ENCODE measurements at regions not wholly inside any gene's neighbourhood (a gene's known extent, or its start where the extent isn't known, plus 50 kb on each side); places are given as distances from the start of the nearest gene placed in this dataset.

DNA sequence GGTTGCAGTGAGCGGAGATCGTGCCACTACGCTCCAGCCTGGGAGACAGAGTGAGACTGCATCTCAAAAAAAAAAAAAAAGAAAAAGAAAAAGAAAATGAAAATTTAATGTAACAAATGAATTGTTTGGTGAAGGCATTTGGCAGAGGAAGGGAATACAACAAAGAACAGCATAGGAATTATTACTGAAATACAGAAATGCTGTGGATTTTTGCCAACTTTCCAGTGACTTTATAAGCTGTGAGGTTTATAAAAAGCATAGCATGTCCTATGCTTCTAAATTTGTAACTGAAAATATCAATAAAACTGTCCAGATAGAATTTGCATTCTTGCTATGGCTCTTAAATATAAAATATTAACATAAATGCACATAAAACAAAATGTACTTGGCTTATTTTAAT, 112.9 kb upstream of the IRS2 start:
- Mint-ChIP-seq H3K27me3 (peaks cover 8 to 13% of the 10 kb centered on the region in 2 donors), H3K27ac (no peak overlapping the region), H3K4me3 (no peak overlapping the region), H3K9me3 (no peaks in the 10 kb centered on the region), H3K4me1 (no peaks in the 10 kb centered on the region), H3K36me3 (no peaks in the 10 kb centered on the region)
- WGBS (ENCODE audit: insufficient coverage) = no CpG with 5 or more reads among the region's 3 CpGs
- Histone ChIP-seq H3K27me3 (replicated peaks in 1 of 2; ENCODE audit: control insufficient read depth in 2 of 2, extremely low read depth in 1 of 2, insufficient read depth in 2 of 2, low read length in 1 of 2) (no peaks in the 10 kb centered on the region), H3K27ac (ENCODE audit: low read length) (no peak overlapping the region), H3K4me1 (ENCODE audit: control insufficient read depth in 1 of 2, extremely low read depth in 1 of 2, insufficient read depth in 2 of 2, low read length in 2 of 2) (no peaks in the 10 kb centered on the region), H3K4me3 (ENCODE audit: control insufficient read depth in 1 of 2, extremely low read depth in 1 of 2, low read length in 1 of 2) (no peak overlapping the region), H3K36me3 (ENCODE audit: control insufficient read depth in 2 of 2, extremely low read depth in 1 of 2, insufficient read depth in 1 of 2, low read length in 1 of 2) (no peaks in the 10 kb centered on the region), H3K9me3 (no peaks in the 10 kb centered on the region)
- no peak for ATAC-seq (replicated peaks in 1 of 4)
- DNase-seq = no peak
- ChIA-PET CTCF (no interaction called here), POLR2A (no interaction called here)

GRCh38 chr13:109897988-109898624, 111.7 kb upstream of the IRS2 start:
- H3K27me3 Mint-ChIP-seq = peaks cover 8 to 13% of the 10 kb centered on the region in 2 donors
- no peaks in the 10 kb centered on the region for H3K9me3 ChIP-seq
- no peaks in the 10 kb centered on the region for H3K9me3 Mint-ChIP-seq
- ATAC-seq (replicated peaks in 1 of 4) (no peak), DNase-seq (no peak)
- no peaks in the 10 kb centered on the region for H3K4me1 Mint-ChIP-seq
- POLR2A ChIA-PET = interaction anchor here in 1 of 2 donors (0.5 kb wide), 1 partner anchor 335 kb away, joined by 4 read pairs; no protein-coding TSS in a partner anchor
- H3K27ac ChIP-seq (ENCODE audit: low read length) = no peak overlapping the region
- no peaks in the 10 kb centered on the region for H3K27me3 ChIP-seq (replicated peaks in 1 of 2; ENCODE audit: control insufficient read depth in 2 of 2, extremely low read depth in 1 of 2, insufficient read depth in 2 of 2, low read length in 1 of 2)
- no CpG with 5 or more reads among the region's 5 CpGs for WGBS (ENCODE audit: insufficient coverage)
- no peaks in the 10 kb centered on the region for H3K36me3 ChIP-seq (ENCODE audit: control insufficient read depth in 2 of 2, extremely low read depth in 1 of 2, insufficient read depth in 1 of 2, low read length in 1 of 2)
- no peak overlapping the region for H3K27ac Mint-ChIP-seq
- CTCF ChIA-PET = no interaction called here
- no peak overlapping the region for H3K4me3 ChIP-seq (ENCODE audit: control insufficient read depth in 1 of 2, extremely low read depth in 1 of 2, low read length in 1 of 2)
- H3K4me1 ChIP-seq (ENCODE audit: control insufficient read depth in 1 of 2, extremely low read depth in 1 of 2, insufficient read depth in 2 of 2, low read length in 2 of 2) = no peaks in the 10 kb centered on the region
- no peaks in the 10 kb centered on the region for H3K36me3 Mint-ChIP-seq
- no peak overlapping the region for H3K4me3 Mint-ChIP-seq

- no peaks in the 10 kb centered on the region for H3K4me1 Mint-ChIP-seq
- ChIA-PET CTCF (no interaction called here), POLR2A (no interaction called here)
- no peak for ATAC-seq (replicated peaks in 1 of 4)
- DNase-seq = no peak
- no peaks in the 10 kb centered on the region for H3K9me3 ChIP-seq
- WGBS (ENCODE audit: insufficient coverage) = 94% methylated on average over 2 of the region's 2 CpGs
- H3K4me3 ChIP-seq (ENCODE audit: control insufficient read depth in 1 of 2, extremely low read depth in 1 of 2, low read length in 1 of 2) = no peak overlapping the region
- no peak overlapping the region for H3K27ac ChIP-seq (ENCODE audit: low read length)
- no peak overlapping the region for H3K4me3 Mint-ChIP-seq
- peaks cover 0 to 2% of the 10 kb centered on the region in 2 donors for H3K27me3 Mint-ChIP-seq
- no peaks in the 10 kb centered on the region for H3K27me3 ChIP-seq (replicated peaks in 1 of 2; ENCODE audit: control insufficient read depth in 2 of 2, extremely low read depth in 1 of 2, insufficient read depth in 2 of 2, low read length in 1 of 2)
- H3K36me3 Mint-ChIP-seq = no peaks in the 10 kb centered on the region
- no peaks in the 10 kb centered on the region for H3K36me3 ChIP-seq (ENCODE audit: control insufficient read depth in 2 of 2, extremely low read depth in 1 of 2, insufficient read depth in 1 of 2, low read length in 1 of 2)
- H3K4me1 ChIP-seq (ENCODE audit: control insufficient read depth in 1 of 2, extremely low read depth in 1 of 2, insufficient read depth in 2 of 2, low read length in 2 of 2) = no peaks in the 10 kb centered on the region
- H3K27ac Mint-ChIP-seq = no peak overlapping the region
- H3K9me3 Mint-ChIP-seq = peaks cover 0 to 8% (median 0%) of the 10 kb centered on the region in 3 donors
These were observed 105.7 kb upstream of the IRS2 start for GRCh38 chr13:109892101-109892500.

DNA sequence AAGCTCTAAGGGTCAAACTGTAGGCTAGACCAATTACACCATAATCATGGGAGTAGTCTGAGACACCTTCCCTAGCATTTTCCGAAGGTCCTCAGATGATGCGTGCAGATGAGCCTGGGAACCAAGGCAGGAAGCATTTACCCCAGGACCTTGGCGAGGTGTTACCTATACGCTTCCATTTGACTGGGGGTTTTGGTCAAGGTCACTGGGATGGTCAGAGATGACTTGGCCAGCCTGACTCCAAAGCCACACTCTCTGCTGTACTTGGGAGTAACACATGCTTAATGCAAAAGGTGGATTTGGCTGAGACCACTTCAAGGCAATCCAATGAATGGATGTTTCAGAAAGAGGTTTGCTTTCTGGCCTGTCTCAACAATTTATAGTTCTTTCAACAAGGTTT, 98.9 kb upstream of the IRS2 start:
- no peaks in the 10 kb centered on the region for H3K4me1 Mint-ChIP-seq
- H3K36me3 Mint-ChIP-seq = no peaks in the 10 kb centered on the region
- H3K9me3 Mint-ChIP-seq = peaks cover 0 to 8% (median 0%) of the 10 kb centered on the region in 3 donors
- ATAC-seq (replicated peaks in 1 of 4) = no peak
- Histone ChIP-seq H3K36me3 (ENCODE audit: control insufficient read depth in 2 of 2, extremely low read depth in 1 of 2, insufficient read depth in 1 of 2, low read length in 1 of 2) (no peaks in the 10 kb centered on the region), H3K27me3 (replicated peaks in 1 of 2; ENCODE audit: control insufficient read depth in 2 of 2, extremely low read depth in 1 of 2, insufficient read depth in 2 of 2, low read length in 1 of 2) (peaks cover 0 to 3% of the 10 kb centered on the region in 2 experiments), H3K9me3 (no peaks in the 10 kb centered on the region), H3K4me3 (ENCODE audit: control insufficient read depth in 1 of 2, extremely low read depth in 1 of 2, low read length in 1 of 2) (no peak overlapping the region), H3K27ac (ENCODE audit: low read length) (no peak overlapping the region), H3K4me1 (ENCODE audit: control insufficient read depth in 1 of 2, extremely low read depth in 1 of 2, insufficient read depth in 2 of 2, low read length in 2 of 2) (no peaks in the 10 kb centered on the region)
- no peak overlapping the region for H3K27ac Mint-ChIP-seq
- ChIA-PET CTCF (no interaction called here), POLR2A (no interaction called here)
- 90% methylated on average over 2 of the region's 4 CpGs for WGBS (ENCODE audit: insufficient coverage)
- no peak overlapping the region for H3K4me3 Mint-ChIP-seq
- no peak for DNase-seq
- peaks cover 0 to 2% of the 10 kb centered on the region in 2 donors for H3K27me3 Mint-ChIP-seq

DNA sequence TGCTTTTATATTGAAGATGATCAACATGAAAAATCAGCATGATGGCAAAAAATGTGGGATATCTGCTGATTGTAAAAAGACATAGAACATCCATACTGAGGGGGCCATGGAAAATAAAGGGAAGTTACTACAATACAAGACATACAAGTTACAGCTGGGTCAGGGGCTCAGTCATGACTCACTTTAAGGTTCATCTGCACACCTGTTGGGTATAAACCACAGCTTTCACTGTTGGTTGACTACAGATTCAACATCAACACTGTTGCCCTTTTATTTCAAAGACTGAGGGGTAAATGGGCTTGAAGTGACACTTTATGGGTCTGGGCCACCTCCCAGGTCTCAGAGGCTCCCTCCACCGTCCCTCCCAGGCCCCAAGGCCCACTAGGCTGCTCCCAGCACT, 98.1 kb upstream of the IRS2 start:
- Histone ChIP-seq H3K4me1 (ENCODE audit: control insufficient read depth in 1 of 2, extremely low read depth in 1 of 2, insufficient read depth in 2 of 2, low read length in 2 of 2) (no peaks in the 10 kb centered on the region), H3K4me3 (ENCODE audit: control insufficient read depth in 1 of 2, extremely low read depth in 1 of 2, low read length in 1 of 2) (no peak overlapping the region), H3K27me3 (replicated peaks in 1 of 2; ENCODE audit: control insufficient read depth in 2 of 2, extremely low read depth in 1 of 2, insufficient read depth in 2 of 2, low read length in 1 of 2) (peaks cover 0 to 3% of the 10 kb centered on the region in 2 experiments), H3K9me3 (no peaks in the 10 kb centered on the region), H3K27ac (ENCODE audit: low read length) (no peak overlapping the region), H3K36me3 (ENCODE audit: control insufficient read depth in 2 of 2, extremely low read depth in 1 of 2, insufficient read depth in 1 of 2, low read length in 1 of 2) (no peaks in the 10 kb centered on the region)
- Mint-ChIP-seq H3K4me3 (no peak overlapping the region), H3K4me1 (no peaks in the 10 kb centered on the region), H3K27ac (no peak overlapping the region), H3K36me3 (no peaks in the 10 kb centered on the region), H3K27me3 (peaks cover 0 to 4% of the 10 kb centered on the region in 2 donors), H3K9me3 (peaks cover 0 to 6% (median 0%) of the 10 kb centered on the region in 3 donors)
- CTCF ChIA-PET = no interaction called here
- ATAC-seq (replicated peaks in 1 of 4) = no peak
- POLR2A ChIA-PET = no interaction called here
- DNase-seq = no peak
- WGBS (ENCODE audit: insufficient coverage) = 29% methylated on average over 1 of the region's 1 CpG

DNA sequence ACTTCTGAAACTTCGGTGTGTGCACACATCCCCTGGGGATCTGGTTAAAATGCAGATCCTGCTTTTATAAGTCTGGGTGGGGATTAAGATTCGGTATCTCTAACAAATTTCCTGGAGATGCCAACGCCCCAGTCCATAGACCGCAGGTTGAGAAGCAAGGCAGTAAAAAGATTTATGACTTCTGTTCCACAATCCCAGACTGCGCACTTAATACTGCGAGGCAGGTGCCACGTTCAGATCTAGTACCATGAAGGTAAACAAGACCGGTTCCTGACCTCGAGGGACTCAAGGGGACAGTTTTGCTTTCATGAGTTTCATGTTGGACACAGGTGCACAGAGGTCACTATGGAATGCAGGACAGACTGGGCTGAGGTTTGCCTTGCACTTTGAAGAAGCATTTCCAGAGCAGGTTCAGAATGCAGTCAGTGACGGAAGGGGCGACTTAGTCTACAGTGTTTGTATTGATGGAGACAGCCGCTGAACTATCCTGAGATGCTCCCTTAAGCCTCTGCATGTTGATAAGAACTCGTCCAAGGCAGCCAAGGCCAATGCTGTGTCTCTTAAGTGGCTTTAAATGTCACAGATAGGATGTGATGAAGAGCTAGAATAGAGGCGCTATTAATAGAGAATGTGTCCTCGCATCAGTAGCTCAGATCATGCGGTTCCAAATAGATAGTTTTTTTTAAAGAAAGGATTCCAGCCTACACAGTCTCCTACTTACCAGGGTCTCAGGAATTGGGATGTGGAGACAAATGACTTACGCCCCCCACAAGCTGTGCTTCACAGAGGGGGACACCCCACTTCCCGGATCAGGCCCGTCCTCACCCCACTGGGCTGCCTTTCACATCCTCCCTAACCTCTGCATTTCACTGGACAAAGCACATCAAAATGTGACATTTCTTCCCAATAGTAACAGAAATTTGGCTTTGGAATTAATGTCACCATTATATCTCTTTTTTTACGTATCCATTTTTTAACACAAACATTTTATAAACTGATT, 97.1 kb upstream of the IRS2 start:
- POLR2A ChIA-PET = no interaction called here
- Mint-ChIP-seq H3K36me3 (no peaks in the 10 kb centered on the region), H3K9me3 (peaks cover 0 to 4% (median 0%) of the 10 kb centered on the region in 3 donors), H3K27ac (no peak overlapping the region), H3K27me3 (peaks cover 0 to 12% of the 10 kb centered on the region in 2 donors), H3K4me1 (no peaks in the 10 kb centered on the region), H3K4me3 (no peak overlapping the region)
- WGBS (ENCODE audit: insufficient coverage) = 64% methylated on average over 12 of the region's 20 CpGs
- no peaks in the 10 kb centered on the region for H3K9me3 ChIP-seq
- no peak for DNase-seq
- no peaks in the 10 kb centered on the region for H3K36me3 ChIP-seq (ENCODE audit: control insufficient read depth in 2 of 2, extremely low read depth in 1 of 2, insufficient read depth in 1 of 2, low read length in 1 of 2)
- no peak overlapping the region for H3K4me3 ChIP-seq (ENCODE audit: control insufficient read depth in 1 of 2, extremely low read depth in 1 of 2, low read length in 1 of 2)
- no peak overlapping the region for H3K27ac ChIP-seq (ENCODE audit: low read length)
- H3K27me3 ChIP-seq (replicated peaks in 1 of 2; ENCODE audit: control insufficient read depth in 2 of 2, extremely low read depth in 1 of 2, insufficient read depth in 2 of 2, low read length in 1 of 2) = peaks cover 0 to 3% of the 10 kb centered on the region in 2 experiments
- CTCF ChIA-PET = no interaction called here
- ATAC-seq (replicated peaks in 1 of 4) = no peak
- no peaks in the 10 kb centered on the region for H3K4me1 ChIP-seq (ENCODE audit: control insufficient read depth in 1 of 2, extremely low read depth in 1 of 2, insufficient read depth in 2 of 2, low read length in 2 of 2)

Data from T-cell (primary cell).